ENCODE measurements at regions not wholly inside any gene's neighbourhood (a gene's known extent, or its start where the extent isn't known, plus 50 kb on each side); places are given as distances from the start of the nearest gene placed in this dataset.
A peak's percentile ranks its signal among the peaks of the same experiment; 100 is the strongest.

GRCh38 chr22:46039535-46039934 lies 62.6 kb upstream of the WNT7B start:
- DNase-seq (no peak), ATAC-seq (no peak)
- Mint-ChIP-seq H3K27me3 (no peaks in the 10 kb centered on the region), H3K4me1 (ENCODE audit: low read depth) (peaks cover 23% of the 10 kb centered on the region), H3K27ac (no peak overlapping the region), H3K4me3 (no peak overlapping the region), H3K9me3 (no peaks in the 10 kb centered on the region), H3K36me3 (ENCODE audit: low read depth) (no peaks in the 10 kb centered on the region)
- CTCF ChIA-PET: no interaction called here
- POLR2A ChIA-PET: no interaction called here
- intact Hi-C loops (cut with micrococcal nuclease): no loop called here
- no peak for TF ChIP-seq CTCF (IDR thresholded peaks at IDR 0.05)

- Mint-ChIP-seq H3K27me3 (no peaks in the 10 kb centered on the region), H3K4me3 (no peak overlapping the region), H3K9me3 (no peaks in the 10 kb centered on the region), H3K4me1 (ENCODE audit: low read depth) (peaks cover 18% of the 10 kb centered on the region), H3K27ac (no peak overlapping the region), H3K36me3 (ENCODE audit: low read depth) (no peaks in the 10 kb centered on the region)
- POLR2A ChIA-PET: interaction anchor here (1.9 kb wide), 1 partner anchor 14 kb away, joined by 10 read pairs; no protein-coding TSS in a partner anchor
- CTCF ChIA-PET: interaction anchor here (1.0 to 1.8 kb wide), 3 partner anchors 11 to 76 kb away, joined by 3 to 7 read pairs (median 5); no protein-coding TSS in a partner anchor
- ATAC-seq (no peak), DNase-seq (no peak)
- intact Hi-C loops (cut with micrococcal nuclease): no loop called here
- TF ChIP-seq CTCF (IDR thresholded peaks at IDR 0.05): no peak
These were observed 63.8 kb upstream of the WNT7B start for GRCh38 chr22:46040471-46041465.

- no peak for TF ChIP-seq CTCF (IDR thresholded peaks at IDR 0.05)
- ChIA-PET CTCF (interaction anchor here (1.0 to 1.8 kb wide), 4 partner anchors 10 to 75 kb away, joined by 3 to 7 read pairs (median 6); no protein-coding TSS in a partner anchor), POLR2A (interaction anchor here (1.9 kb wide), 1 partner anchor 13 kb away, joined by 10 read pairs; no protein-coding TSS in a partner anchor)
- Mint-ChIP-seq H3K27ac (no peak overlapping the region), H3K36me3 (ENCODE audit: low read depth) (no peaks in the 10 kb centered on the region), H3K27me3 (no peaks in the 10 kb centered on the region), H3K4me3 (no peak overlapping the region), H3K4me1 (ENCODE audit: low read depth) (peaks cover 18% of the 10 kb centered on the region), H3K9me3 (no peaks in the 10 kb centered on the region)
- ATAC-seq (no peak), DNase-seq (no peak)
- intact Hi-C loops (cut with micrococcal nuclease): no loop called here
These were observed 64.7 kb upstream of the WNT7B start for GRCh38 chr22:46041642-46042041.

DNA sequence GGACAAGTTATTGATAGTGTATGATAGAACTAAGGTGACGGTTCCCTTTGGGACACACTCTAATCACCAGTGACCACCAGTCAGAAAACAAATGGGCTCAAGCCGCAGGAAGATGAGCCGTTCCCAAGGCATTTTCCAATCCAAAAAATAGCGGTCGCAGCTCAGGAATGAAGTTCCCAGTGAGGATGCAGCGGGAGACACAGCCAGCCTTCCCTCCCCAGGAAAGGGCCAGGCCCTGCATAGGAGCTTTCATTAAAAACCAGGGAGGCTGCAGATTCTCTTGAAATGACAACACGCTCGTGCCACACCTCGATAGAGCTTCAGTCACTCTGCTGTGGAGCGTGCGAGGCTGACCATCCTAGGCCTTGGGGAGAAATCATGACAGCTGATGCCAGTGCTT lies 65.8 kb upstream of the WNT7B start:
- intact Hi-C loops (cut with micrococcal nuclease): no loop called here
- peaks cover 11% of the 10 kb centered on the region for H3K4me1 Mint-ChIP-seq (ENCODE audit: low read depth)
- no peak for TF ChIP-seq CTCF (IDR thresholded peaks at IDR 0.05)
- H3K27me3 Mint-ChIP-seq: no peaks in the 10 kb centered on the region
- H3K9me3 Mint-ChIP-seq: no peaks in the 10 kb centered on the region
- CTCF ChIA-PET: interaction anchor here (0.8 to 1.5 kb wide), 2 partner anchors 30 to 37 kb away, joined by 6 read pairs; no protein-coding TSS in a partner anchor
- H3K4me3 Mint-ChIP-seq: no peak overlapping the region
- DNase-seq: no peak
- no peak overlapping the region for H3K27ac Mint-ChIP-seq
- POLR2A ChIA-PET: interaction anchor here (0.7 to 0.8 kb wide), 2 partner anchors 10 to 30 kb away, joined by 3 read pairs; no protein-coding TSS in a partner anchor
- no peaks in the 10 kb centered on the region for H3K36me3 Mint-ChIP-seq (ENCODE audit: low read depth)
- no peak for ATAC-seq

DNA sequence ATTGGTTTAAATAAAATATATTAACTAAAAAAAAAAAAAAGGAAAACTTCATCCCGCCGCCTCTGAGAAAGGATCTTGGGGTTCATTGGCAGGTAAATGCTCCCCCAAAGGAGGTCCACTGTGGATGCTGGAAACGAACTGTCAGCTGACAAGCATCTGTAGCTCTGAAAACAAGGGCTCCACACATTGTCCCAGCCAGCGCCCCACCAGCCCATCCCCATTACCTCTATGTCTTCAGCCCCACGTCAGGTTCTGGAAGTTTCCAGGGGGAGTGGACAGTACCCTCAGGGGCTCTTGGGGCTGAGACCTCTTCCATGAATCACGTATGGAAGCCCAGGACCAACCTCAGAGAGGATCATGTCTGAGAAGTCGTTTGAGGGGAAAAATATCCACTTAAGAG lies 66.4 kb upstream of the WNT7B start:
- no peaks in the 10 kb centered on the region for H3K9me3 Mint-ChIP-seq
- intact Hi-C loops (cut with micrococcal nuclease): no loop called here
- peak overlapping the region; percentile 73 for H3K27ac Mint-ChIP-seq
- DNase-seq: no peak
- TF ChIP-seq CTCF (IDR thresholded peaks at IDR 0.05): no peak
- ATAC-seq: no peak
- CTCF ChIA-PET: interaction anchor here (0.8 to 5.4 kb wide), 4 partner anchors 10 to 37 kb away, joined by 3 to 21 read pairs (median 6); no protein-coding TSS in a partner anchor
- POLR2A ChIA-PET: interaction anchor here (1.3 kb wide), 1 partner anchor 15 kb away, joined by 3 read pairs; no protein-coding TSS in a partner anchor
- peak overlapping the region; percentile 71 for H3K4me3 Mint-ChIP-seq
- H3K4me1 Mint-ChIP-seq (ENCODE audit: low read depth): peaks cover 8% of the 10 kb centered on the region
- H3K27me3 Mint-ChIP-seq: no peaks in the 10 kb centered on the region
- no peaks in the 10 kb centered on the region for H3K36me3 Mint-ChIP-seq (ENCODE audit: low read depth)
